CD4-positive, alpha-beta T cell treated with Interleukin-2 at 100 ng/mL for 4 hours (primary cell): ENCODE measurements at regions not wholly inside any gene's neighbourhood (a gene's known extent, or its start where the extent isn't known, plus 50 kb on each side); places are given as distances from the start of the nearest gene placed in this dataset.

Source experiments
- DNase-seq: peaks from one replicate; pipeline ENCODE4 v3.0.0-alpha.2; 2020; ENCODE audit warnings: low spot score

DNA sequence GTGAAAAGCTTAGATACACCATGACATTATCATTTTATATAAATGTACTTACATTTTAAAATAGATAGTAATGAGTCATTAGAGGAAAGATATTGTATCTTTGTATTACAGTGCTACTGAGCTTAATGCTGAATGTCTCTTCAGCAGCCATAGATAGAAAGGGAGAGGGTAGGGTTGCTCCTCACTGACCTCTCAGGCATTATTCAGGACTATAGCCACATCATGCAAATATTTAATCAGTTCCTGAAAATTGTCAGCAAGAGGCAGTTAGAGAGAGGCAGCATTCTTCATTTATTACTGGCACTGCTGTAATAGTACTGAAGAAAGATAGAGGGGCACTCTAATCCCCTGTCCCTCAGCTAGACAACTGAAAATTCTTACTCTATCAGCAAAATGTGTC lies 242.0 kb upstream of the TANK start:
- DNase-seq: no peak

DNA sequence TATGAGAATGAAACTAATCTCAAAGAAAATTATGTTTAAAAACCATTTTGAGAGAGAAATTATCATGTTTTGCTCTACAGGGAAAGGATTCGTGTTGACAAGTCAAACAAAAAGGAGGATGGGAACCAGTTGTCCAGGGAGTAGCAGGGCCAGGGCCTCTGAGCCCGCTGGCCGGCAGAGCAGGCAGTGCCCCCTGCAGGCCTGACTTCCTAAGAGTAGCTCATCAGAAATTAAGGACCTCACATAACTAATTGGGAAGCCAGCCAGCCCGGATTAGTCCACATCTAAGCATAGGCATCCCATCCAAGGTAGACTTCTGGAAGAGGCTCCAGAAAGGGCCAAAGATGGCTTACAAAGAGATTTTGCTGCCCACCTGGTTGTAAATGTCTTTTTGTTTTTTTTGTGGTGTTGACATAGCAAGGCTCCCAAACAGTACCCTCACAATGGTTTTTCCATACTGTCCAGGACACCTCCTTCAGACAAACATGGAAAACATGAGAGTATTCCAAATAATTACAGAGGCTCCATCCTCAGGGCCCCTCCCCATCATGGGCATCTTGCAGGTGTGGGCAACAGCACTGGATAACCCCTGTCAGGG lies 241.2 kb upstream of the TANK start:
- DNase-seq: peak; percentile 22

DNA sequence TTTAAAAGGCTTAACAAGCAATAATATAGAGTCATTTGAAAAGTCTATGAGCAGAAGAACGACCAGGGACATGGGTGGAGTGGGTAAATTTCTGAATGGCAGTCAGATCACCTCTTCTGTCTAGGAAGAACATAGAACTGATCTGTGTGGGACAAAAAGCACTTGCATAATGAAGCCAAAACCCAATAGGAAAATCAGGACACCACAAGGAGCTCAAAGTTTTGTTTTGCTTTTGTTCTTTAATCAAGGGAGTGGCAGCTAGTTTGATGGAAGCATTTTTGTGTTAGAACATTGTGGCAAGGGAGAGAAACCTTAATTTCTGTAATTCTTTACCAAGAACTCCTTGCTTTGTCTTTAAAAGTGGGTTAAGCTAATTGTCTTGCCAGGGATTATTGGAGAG lies 240.2 kb upstream of the TANK start:
- DNase-seq: no peak

DNA sequence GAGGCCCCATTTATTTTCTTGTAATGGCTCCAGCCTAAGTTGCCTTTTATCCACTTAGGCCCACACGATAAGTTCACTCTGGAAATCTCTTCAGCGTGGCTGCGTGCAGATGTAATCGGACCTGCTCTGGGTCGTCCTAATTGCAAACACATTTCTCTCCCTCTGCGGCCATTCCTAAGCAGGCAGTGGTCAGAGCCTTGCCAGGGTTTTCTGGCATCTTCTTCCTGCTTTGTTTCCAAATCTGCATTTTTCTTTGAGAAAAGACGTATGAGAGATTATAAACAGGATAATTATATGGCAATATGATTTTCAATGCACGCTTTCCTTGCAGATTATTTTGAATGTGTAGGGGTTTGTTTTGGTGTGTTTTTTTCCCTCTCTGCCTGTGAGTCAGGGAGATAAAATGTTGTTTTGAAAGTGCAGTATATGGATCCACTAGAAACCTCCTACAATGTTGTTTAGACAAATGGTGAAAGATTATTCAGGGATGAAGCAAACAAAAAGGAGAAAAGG lies 239.4 kb upstream of the TANK start:
- DNase-seq: no peak

DNA sequence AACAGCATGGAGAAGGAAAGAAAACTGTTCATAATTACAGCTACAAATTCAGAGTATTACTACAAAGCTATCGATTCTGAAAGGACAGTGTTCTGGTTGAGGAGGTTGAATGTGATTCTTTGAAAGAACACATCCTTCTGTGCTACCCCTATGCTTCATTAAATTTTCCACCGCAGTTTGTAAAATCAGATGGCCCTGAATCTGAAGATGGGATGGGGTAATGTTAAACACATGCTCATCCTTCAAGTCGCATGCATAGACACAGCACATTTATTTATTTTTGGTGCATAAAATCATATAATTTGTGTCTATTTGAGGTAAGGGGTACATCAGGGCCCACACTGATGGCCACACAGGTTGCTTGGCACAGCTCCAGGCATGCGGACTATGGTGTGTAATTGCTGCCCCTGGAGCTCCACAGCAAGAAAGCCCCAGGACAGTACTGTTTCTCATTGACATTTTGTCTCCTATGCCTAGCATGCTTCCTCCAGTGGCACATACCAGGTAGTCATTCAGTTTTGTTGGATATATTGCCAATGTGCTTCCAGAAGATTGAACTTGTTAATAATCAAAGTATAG lies 238.8 kb upstream of the TANK start:
- no peak for DNase-seq

DNA sequence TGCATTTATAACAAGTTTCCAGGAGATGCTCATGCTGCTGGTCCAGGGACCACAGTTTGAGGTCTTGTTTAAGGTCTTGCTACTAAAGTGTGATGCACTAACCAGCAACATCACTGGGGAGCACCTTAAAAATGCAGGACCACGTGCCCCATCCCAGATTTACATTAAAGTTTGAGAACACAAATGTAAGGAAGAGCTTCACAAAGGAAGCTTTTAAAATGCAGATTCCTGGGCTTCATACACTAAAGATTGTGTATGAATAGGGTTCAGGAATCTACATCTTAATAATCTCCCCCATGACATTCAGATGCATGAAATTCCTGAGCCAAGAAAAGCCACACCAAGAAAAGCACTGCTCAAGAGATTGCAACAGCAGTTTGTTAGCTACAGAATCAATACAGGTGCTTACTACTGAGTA lies 235.3 kb upstream of the TANK start:
- no peak for DNase-seq

DNA sequence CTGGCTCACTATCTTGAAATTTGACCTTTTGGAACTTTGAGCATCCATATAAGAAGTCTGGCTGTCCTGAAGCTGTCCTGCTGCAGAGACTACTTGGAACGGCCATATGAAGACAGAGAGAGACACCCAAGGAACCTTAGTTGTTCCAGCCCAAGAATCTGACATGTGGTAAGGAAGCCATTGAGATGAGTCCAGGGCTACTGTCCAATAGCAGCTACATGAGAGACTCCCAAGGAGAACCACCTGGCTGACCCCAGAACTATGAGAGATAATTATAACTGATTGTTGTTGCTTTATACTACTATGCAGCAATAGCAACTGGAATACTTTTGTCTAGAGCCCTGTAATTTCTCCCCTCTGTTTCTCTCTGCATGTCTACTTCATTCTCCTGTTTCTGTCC lies 234.3 kb upstream of the TANK start:
- no peak for DNase-seq

DNA sequence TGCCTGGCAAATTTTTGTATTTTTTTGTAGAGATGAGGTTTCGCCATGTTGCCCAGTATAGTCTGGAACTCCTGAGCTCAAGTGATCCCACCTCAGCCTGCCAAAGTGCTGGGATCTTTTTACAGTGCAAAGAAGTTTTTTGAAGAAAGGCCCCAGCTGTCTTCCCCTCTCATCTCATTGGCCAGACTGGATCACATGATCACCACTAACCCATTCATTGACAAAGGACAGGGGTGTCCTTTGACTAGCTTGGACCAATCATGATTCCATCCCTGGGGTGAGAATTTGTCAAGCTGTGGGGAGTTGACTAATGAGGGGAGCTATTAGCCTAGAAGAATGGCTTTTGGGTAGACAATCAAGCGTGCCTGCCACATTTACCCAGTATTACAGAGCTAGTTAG lies 232.9 kb upstream of the TANK start:
- no peak for DNase-seq

DNA sequence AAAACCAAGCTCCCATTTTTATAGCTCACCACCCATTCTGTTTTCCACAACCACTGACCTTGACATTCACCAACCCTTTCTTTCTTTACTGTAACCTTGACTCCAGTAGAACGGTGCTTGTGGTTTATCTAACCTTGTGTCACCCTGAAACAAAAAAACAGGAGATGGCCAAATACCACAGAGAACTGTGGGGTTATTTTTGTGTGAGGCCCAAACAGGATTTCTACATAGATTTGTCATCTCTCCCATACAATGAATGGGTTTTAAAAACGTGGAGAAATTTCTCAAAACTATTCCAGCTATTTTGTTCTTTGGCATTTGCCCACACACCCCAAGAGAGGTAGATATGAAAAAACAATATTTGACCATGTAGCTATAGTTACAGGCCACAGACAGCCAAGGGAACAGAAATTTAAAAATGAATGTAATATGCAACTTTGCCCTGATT lies 231.3 kb upstream of the TANK start:
- DNase-seq: no peak

DNA sequence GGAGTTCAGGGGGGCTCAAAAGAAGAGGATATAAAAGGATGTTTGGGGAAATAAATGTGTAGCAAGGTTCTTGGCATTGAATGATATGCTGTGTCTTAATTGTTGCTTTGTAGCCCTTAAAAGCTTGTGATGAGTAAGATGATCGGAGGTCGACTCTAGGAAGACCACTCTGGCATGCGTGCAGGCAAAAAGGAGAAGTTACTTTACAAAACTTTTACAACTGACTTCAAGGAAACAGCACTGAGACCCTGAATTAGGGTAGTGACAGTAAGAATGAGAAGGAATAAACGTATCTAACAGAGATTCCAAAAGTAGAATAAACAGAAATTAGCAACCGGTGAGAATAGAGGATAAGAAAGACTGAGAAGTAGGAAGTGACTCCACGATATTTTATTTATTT lies 228.7 kb upstream of the TANK start:
- DNase-seq: no peak

DNA sequence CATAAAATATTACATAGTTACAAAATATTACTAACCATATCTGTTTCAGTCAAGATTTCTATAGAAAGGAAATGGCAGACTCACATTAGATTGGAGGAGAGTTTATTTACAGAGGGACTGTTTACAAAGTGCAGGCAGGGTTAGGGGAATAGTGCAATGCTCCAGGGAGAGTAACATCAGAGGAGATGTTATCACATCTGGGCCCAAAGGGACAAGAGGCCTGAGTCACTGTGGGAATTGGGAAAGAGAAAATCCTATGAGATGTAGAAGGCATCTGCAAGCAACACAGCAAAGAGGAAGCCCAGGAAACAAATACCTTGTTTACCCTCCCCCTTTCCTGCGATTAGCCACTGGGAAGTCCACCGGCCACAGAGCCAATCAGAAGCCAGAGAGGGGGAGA lies 227.3 kb upstream of the TANK start:
- DNase-seq: no peak

DNA sequence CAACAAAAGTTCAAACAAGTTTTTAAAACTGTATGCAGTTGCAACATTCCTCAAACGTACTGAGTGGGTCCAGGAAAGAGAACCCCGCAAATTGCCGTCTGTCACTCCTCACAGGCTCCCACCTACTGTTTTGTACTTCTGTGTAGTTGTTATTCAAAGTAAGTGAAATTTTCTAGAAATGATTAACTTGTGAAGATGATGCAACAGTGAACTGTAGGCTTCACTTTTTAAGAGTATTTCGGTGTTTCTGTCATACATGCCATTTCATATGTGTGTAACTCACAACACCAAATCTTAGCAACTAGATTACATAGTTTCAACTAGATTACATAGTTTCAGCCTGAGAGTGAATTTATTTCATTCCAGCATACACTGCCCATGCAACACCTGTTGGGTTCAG lies 226.0 kb upstream of the TANK start:
- DNase-seq: no peak

DNA sequence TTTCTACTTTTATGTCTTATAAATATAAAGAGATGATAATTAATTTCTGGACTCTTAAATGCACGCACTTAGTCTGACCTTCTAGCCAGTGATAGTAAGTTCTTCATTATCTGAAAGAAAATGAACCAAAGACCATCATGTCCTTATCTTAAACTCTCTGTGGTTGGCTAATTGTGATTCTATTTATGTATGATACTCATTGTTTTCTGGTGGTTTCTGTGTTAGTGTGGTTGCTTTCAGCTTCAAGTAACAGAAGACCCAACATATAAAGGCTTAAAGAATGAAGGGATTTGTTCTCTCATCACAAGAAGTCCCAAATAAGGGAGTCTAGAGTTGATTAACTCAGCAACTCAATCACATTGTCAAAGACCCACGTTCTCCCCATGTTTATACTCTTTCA lies 225.2 kb upstream of the TANK start:
- DNase-seq: no peak

DNA sequence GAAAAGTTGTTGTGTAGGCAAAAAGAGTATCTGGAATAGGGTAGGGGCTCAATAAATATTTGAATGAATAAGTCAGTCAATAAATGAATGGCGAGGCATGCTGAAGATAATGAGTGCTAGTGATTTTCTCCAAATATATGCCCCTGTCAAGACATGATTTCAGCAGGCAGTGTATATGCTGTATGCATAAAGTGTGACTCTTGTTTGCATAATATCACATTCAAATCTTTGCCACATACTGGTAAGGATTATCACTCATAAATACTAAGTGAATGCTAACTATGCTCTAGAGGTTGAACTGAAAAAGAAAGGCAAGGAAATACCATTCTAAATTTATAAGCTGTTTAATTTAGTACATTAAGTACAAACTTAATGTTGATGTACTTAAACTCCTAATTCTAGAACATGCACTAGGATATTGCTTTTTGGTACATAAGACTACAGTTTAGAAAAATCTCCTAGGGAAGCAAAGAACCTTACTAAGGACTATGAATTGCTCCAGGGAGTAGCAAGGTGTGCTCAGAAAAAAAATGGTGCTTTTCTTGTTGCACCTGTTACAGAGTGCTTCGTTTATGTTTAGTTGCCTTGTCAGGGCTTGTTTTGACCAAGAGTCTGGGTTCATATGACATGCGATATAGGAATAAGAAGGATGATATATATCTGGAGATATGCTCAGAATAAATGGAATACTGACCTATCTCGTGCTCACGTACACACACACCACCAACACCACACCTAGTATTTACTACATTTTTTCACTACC lies 224.0 kb upstream of the TANK start:
- DNase-seq: no peak

DNA sequence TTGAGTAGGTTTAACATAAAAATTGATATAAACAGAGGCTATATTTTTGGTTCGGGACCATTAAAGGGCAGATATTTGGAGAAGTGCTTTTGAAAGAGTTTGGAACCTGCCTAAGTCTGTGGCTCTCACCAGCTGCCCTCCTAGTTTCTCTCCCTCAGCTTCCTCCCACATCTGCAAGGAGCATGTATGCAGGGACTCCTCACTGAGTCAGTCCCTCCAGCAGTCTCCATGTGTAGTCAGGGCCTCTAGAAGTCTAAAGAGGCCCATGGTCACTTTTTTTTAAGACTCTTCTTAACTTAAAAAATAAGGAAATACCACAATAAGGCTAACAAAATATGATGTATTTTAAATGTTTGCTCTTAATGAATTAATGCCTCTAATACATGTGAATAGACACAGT lies 220.0 kb upstream of the TANK start:
- DNase-seq: no peak

DNA sequence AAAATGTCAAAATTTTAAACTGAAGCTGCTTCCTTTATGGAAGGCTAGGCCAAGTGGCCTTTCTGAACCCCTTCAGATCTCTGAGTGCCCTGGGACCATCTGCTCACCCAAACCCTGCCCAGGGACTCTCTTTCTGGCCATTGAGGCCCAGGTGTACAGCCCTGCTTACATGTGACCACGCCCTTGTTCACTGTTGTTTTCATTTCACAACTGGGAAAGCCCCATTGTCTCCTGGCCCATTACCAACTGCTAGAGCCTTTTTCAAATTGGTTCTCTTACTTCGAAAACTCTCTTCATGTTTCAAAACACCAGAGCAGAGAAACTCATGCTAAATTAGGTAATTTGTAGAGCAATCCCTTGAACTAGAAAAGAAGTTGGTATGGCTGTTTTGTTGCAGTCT lies 219.5 kb upstream of the TANK start:
- peak; percentile 40 for DNase-seq

DNA sequence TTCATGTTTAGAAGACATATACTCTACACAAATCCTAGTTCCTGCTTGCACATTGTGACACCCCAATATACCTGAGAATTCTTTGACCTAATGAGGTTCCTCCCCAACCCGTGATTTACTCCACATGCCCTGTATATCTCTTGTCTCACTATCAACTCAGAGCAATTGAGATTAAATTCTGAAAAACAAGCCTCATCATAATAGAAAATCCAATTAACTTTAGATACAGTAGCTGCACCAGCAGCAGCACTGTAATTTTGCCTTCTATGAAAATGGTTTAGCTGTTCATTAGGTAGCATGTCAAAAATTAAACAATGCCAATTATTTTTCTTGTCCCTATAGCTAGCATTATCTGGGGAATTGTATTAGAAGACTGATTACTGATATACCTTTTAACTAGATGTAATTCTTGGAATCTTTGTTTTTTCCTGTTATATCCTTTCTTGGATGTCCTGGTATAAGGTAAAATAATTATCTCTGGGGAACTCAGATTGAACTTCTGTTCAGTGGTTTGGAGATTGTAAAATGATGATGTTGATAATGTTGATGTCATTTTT lies 218.9 kb upstream of the TANK start:
- DNase-seq: no peak

DNA sequence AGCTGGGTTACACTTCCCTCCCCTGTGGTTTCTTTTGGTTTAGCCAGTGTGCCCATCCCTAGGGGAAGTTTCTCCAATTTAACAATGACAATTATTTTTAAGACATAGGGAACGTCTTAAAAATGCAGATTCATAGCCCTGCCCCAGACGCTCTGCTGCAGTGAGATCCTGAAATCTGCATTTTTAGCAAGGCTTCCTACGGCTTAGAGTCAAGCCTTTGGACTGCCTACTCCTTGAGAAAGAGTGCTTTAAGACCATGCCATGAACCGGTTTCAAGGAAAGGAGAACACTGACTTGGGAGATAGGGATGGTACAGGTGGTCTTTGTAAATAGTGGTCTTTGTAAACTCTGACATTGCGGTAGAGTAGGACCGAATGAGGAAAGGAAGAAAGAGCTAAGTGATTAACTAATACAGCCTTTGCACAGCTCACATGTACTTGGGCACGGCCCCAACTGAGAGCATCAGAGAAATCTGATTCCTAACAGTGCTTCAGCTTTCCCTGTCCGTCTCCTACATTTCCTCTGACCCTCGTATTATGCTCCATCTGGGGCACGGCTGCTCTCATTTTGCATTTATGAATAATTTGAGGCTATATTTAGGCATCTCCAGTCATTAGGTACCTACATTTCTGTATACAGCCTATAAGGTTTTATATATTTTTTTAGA lies 217.6 kb upstream of the TANK start:
- DNase-seq: no peak

DNA sequence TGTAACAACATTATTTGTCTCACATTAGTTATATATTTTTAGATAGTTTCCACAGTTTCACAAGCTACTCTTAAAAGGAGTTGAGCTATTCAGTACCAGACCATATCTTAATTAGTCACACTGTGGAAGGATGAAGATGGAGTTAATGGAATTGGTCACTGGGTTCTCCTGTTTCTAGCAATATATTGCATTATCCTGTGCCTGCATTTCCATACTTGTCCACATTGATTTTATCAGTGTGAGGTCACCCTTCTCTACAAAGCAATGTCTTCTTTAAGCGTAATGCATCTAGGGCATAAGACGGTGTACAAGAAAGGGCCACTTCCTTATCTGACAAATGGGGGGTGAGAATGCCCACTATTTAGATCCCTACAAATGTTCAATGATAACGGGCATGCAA lies 216.8 kb upstream of the TANK start:
- no peak for DNase-seq

DNA sequence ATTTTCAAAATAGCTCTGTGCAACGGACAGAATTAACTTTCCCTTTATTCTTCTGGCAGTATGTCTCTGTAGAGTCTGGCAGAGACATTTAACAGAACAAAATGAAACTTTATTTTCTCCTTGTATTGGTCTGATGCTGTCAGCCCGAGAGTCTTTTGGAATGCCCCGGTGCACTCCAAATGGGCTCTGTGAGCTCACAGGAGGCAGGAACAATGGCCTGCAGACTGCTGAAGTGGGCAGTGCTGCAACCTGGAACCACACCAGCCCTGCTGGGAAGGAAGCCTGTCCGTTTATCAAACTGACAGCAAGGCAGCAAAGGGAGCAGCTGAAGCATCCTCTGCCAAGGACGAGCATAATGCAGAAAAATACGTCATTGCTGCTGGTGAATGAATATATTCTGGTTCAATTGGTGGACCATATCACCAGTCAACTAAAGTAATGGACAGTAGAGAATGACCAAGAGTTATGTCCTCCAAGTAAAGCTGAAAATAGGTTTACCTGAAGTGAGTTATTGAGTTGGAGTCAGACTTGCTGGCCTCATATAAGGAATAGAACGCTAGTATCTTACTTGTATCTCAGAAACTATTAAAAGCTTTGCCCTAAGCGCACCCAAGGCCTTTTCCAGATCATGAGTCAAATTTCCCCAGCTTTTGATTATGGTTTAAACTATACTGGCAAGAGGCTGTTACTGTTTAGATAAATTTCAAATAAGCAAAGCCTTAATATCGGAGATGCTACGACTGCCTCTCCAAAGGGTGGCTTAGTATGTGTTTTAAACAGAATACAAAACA lies 207.6 kb upstream of the TANK start:
- DNase-seq: no peak

DNA sequence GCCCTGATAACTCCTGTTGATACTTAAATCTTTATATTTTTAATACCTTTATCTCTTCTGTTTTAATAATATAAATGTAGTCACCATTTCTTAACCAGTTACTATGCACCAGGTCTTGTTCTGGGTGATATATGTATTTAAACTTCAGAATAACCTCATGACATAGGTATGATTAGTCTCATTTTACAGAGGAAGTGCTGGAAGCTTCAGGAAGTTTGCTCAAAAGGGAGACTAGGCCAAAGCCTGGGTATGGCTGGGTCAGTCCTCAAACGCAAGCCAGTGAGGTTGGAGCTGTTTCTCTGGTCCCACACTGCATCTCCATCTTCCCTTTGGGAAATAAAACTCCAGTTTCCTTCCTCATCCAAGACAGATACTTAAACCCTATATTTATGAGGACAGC lies 204.7 kb upstream of the TANK start:
- no peak for DNase-seq
